Stomach smooth muscle (tissue), 2 donors: ENCODE measurements at regions not wholly inside any gene's neighbourhood (a gene's known extent, or its start where the extent isn't known, plus 50 kb on each side); places are given as distances from the start of the nearest gene placed in this dataset.
A peak's percentile ranks its signal among the peaks of the same experiment; 100 is the strongest.
"Not testable (repeated sequence)": the region's sequence is repeated elsewhere in the genome, so short reads cannot be mapped to it uniquely, and the experiment has no call there.

ENCODE experiments used
- H3K27ac ChIP-seq: one replicate; pipeline ENCODE4 v1.7.0; 2013; ENCODE audit warnings: mild to moderate bottlenecking, low read length, inconsistent platforms
- H3K27me3 ChIP-seq, 2 donors: one replicate each; pipeline ENCODE4 v1.7.0; 2013; ENCODE audit warnings: low read length in 2 of 2; ENCODE audit not compliant: insufficient read depth in 2 of 2, control insufficient read depth in 1 of 2
- H3K36me3 ChIP-seq, 2 donors: one replicate each; pipeline ENCODE4 v1.7.0; 2013; ENCODE audit warnings: low read length in 2 of 2; ENCODE audit not compliant: control insufficient read depth in 2 of 2, insufficient read depth in 2 of 2
- H3K4me1 ChIP-seq: one replicate; pipeline ENCODE4 v1.7.0; 2013; ENCODE audit warnings: low read length; ENCODE audit not compliant: control insufficient read depth, insufficient read depth
- H3K4me3 ChIP-seq, 2 donors: one replicate each; pipeline ENCODE4 v1.7.0; 2013; ENCODE audit warnings: low read length in 2 of 2
- H3K9ac ChIP-seq, 2 donors: one replicate each; pipeline ENCODE4 v1.7.0; 2013; ENCODE audit warnings: low read length in 2 of 2, mild to moderate bottlenecking in 1 of 2
- H3K9me3 ChIP-seq, 2 donors: one replicate each; pipeline ENCODE4 v1.7.0; 2013; ENCODE audit warnings: low read length in 2 of 2; ENCODE audit not compliant: control insufficient read depth in 2 of 2
- donor health status: healthy.
- donor health status: Pancreatic carcinoma.

- not testable (repeated sequence) for H3K4me3 ChIP-seq, H3K27me3 ChIP-seq, H3K27ac ChIP-seq, H3K4me1 ChIP-seq, H3K9ac ChIP-seq, H3K36me3 ChIP-seq
- peaks cover 9 to 18% of the 10 kb centered on the region in 2 donors for H3K9me3 ChIP-seq
These were observed 104.5 kb downstream of the ZNF33B start for GRCh38 chr10:42533866-42534265.

DNA sequence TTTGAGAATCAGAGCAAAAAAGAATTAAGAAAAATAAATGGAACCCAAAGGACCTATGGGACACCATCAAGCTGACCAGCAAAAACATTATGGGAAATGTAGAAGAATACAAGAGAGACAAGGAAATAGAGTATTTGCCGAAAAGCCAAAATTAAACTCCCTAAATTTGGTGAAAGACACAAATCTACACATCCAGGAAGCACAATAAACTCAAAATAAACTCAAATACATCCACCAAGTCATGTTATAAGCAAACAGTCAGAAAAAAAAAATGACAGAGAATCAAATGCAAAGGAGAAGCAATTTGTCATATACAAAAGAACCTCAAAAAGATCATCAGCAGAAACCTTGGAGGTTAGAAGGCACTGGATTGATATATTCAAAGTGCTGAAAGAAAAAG is 105.4 kb downstream of the ZNF33B start:
- Histone ChIP-seq H3K4me1 (no peaks in the 10 kb centered on the region), H3K36me3 (peaks cover 0 to 4% of the 10 kb centered on the region in 2 donors), H3K9ac (no peak overlapping the region), H3K4me3 (no peak overlapping the region), H3K27ac (no peak overlapping the region), H3K27me3 (no peaks in the 10 kb centered on the region), H3K9me3 (peaks cover 9 to 18% of the 10 kb centered on the region in 2 donors)

DNA sequence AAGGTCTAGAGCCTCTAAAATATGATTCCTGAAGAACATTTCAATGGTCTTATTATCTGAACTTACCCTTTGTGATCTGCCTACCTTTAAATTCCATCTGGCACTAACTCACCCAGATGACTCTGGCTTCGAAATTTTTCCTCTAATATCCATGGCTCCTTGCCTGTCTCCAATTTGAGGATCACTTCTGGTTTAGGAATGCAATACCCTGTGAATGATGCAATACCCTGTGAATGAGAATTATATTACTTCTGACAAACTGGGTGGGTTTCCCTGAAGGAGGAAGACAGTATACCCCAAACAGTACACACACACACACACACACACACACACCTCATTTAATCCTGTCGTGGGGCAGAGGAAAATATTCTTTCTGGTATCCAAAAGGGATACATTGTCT is 115.3 kb downstream of the ZNF33B start:
- H3K4me3 ChIP-seq: no peak overlapping the region
- no peak overlapping the region for H3K9ac ChIP-seq
- no peaks in the 10 kb centered on the region for H3K27me3 ChIP-seq
- peaks cover 36 to 39% of the 10 kb centered on the region in 2 donors for H3K36me3 ChIP-seq
- H3K9me3 ChIP-seq: peaks cover 54% of the 10 kb centered on the region in 2 donors
- no peak overlapping the region for H3K27ac ChIP-seq
- H3K4me1 ChIP-seq: no peaks in the 10 kb centered on the region

DNA sequence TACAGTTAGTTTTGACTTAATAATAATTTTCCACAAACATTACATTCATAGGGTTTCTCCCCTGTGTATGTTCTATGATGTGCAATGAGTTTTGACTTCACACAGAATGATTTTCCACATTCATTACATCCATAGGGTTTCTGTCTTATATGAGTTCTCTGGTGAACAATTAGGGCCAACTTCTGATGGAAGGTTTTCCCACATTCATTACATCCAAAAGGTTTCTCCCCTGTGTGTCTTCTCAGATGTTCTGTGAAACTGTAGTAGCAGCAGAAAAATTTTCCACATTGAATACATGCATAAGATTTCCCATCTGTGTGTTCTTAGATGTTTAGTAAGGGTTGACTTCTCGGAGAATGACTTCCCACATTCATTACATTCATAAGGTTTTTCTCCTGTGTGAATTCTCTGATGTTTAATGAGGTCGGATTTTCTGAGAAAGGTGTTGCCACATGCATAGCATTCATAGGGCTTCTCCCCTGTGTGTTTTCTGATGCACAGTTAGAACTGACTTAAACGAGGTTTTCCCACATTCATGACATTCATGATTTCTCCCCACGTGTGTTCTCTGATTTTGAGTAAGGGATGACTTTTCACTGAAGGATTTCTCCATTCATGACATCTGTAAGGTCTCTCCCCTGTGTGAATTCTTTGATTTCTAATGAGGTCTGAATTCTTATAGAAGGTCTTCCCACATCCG is 118.5 kb downstream of the ZNF33B start:
- H3K36me3 ChIP-seq: peaks cover 36% of the 10 kb centered on the region in 2 donors
- H3K9me3 ChIP-seq: peaks cover 66 to 76% of the 10 kb centered on the region in 2 donors
- no peak overlapping the region for H3K27ac ChIP-seq
- no peak overlapping the region for H3K9ac ChIP-seq
- H3K4me1 ChIP-seq: no peaks in the 10 kb centered on the region
- peak overlapping the region in 1 of 2 donors; percentile 51 for H3K4me3 ChIP-seq
- no peaks in the 10 kb centered on the region for H3K27me3 ChIP-seq

- Histone ChIP-seq H3K4me3 (no peak overlapping the region), H3K27me3 (no peaks in the 10 kb centered on the region), H3K4me1 (no peaks in the 10 kb centered on the region), H3K9ac (no peak overlapping the region), H3K27ac (no peak overlapping the region), H3K9me3 (peaks cover 64 to 80% of the 10 kb centered on the region in 2 donors), H3K36me3 (peaks cover 30 to 31% of the 10 kb centered on the region in 2 donors)
These were observed 119.3 kb downstream of the ZNF33B start for GRCh38 chr10:42519079-42519478.

DNA sequence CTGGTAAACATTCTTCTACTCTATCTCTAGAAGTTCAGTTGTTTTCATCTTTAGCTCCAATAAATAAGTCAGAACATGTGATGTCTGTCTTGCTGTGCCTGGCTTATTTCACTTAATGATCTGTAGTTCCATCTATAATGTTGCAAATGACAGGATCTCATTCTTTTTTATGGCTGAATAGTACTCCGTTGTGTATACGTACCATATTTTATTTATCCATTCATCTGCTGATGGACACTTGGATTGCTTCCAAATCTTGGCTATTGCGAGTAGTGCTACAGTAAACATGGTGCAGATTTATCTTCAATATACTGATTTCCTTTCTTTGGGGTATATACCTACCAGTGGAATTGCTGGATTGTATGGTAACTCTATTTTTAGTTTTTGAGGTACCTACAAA is 124.4 kb downstream of the ZNF33B start:
- Histone ChIP-seq H3K9ac (no peak overlapping the region), H3K9me3 (peaks cover 45 to 64% of the 10 kb centered on the region in 2 donors), H3K4me3 (peak overlapping the region in 1 of 2 donors; percentile 20)

DNA sequence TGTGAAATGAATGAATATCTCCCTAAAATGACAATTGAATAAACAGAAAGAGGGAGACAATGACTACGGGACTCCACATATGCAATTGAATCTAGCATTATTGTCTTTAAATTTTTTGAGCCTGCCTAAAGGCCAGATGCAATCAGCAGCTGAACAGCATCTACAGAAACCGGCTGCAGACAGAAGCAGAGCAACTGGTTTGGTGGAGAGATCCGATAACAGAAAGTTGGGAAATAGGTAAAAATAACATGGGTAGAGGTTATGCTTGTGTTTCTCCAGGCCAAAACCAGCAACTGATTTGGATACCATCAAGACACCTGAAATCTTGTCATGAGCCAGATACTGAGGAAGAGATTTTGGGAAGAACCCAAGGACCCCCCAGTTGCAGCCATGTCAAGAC is 146.6 kb downstream of the ZNF33B start:
- no peak overlapping the region for H3K9ac ChIP-seq
- no peaks in the 10 kb centered on the region for H3K27me3 ChIP-seq
- no peak overlapping the region for H3K27ac ChIP-seq
- no peaks in the 10 kb centered on the region for H3K4me1 ChIP-seq
- no peak overlapping the region for H3K4me3 ChIP-seq
- H3K36me3 ChIP-seq: no peaks in the 10 kb centered on the region
- no peaks in the 10 kb centered on the region for H3K9me3 ChIP-seq

More for the DNA sequence above, 124.4 kb downstream of the ZNF33B start:
- H3K4me1 ChIP-seq: no peaks in the 10 kb centered on the region
- no peaks in the 10 kb centered on the region for H3K27me3 ChIP-seq
- no peaks in the 10 kb centered on the region for H3K36me3 ChIP-seq
- H3K27ac ChIP-seq: no peak overlapping the region

GRCh38 chr10:42491001-42491592 is 147.3 kb downstream of the ZNF33B start:
- no peaks in the 10 kb centered on the region for H3K36me3 ChIP-seq
- H3K27ac ChIP-seq: no peak overlapping the region
- no peak overlapping the region for H3K4me3 ChIP-seq
- H3K4me1 ChIP-seq: no peaks in the 10 kb centered on the region
- H3K9me3 ChIP-seq: no peaks in the 10 kb centered on the region
- no peaks in the 10 kb centered on the region for H3K27me3 ChIP-seq
- H3K9ac ChIP-seq: no peak overlapping the region

- Histone ChIP-seq H3K4me3 (no peak overlapping the region), H3K9me3 (no peaks in the 10 kb centered on the region), H3K9ac (no peak overlapping the region), H3K4me1 (no peaks in the 10 kb centered on the region), H3K27me3 (no peaks in the 10 kb centered on the region), H3K27ac (no peak overlapping the region), H3K36me3 (no peaks in the 10 kb centered on the region)
These were observed 148.0 kb downstream of the ZNF33B start for GRCh38 chr10:42490368-42490767.

- H3K4me3 ChIP-seq: no peak overlapping the region
- no peaks in the 10 kb centered on the region for H3K4me1 ChIP-seq
- H3K9ac ChIP-seq: no peak overlapping the region
- H3K36me3 ChIP-seq: no peaks in the 10 kb centered on the region
- H3K27me3 ChIP-seq: no peaks in the 10 kb centered on the region
- H3K27ac ChIP-seq: no peak overlapping the region
- H3K9me3 ChIP-seq: no peaks in the 10 kb centered on the region
These were observed 150.0 kb downstream of the ZNF33B start for GRCh38 chr10:42488416-42488815.

GRCh38 chr10:42482411-42482810 is 156.0 kb downstream of the ZNF33B start:
- no peaks in the 10 kb centered on the region for H3K4me1 ChIP-seq

More at GRCh38 chr10:42482411-42482810, 156.0 kb downstream of the ZNF33B start:
- Histone ChIP-seq H3K4me3 (no peak overlapping the region), H3K9me3 (no peaks in the 10 kb centered on the region), H3K27me3 (no peaks in the 10 kb centered on the region), H3K36me3 (no peaks in the 10 kb centered on the region), H3K9ac (no peak overlapping the region), H3K27ac (no peak overlapping the region)
